K562 (cell line): ENCODE measurements at regions not wholly inside any gene's neighbourhood (a gene's known extent, or its start where the extent isn't known, plus 50 kb on each side); places are given as distances from the start of the nearest gene placed in this dataset.

Experiments used
- ATAC-seq: fragments of 200-7000 bp; cut with Tn5 transposase; 3 replicates; pipeline ENCODE4 v1.9.1; 2020; ENCODE audit warnings: moderate library complexity
- BruUV-seq: library from RNA; stranded (reverse); fragments of 400-500 nt; replicated peaks from 2 replicates; lab custom pipeline; 2021; lab: Mats Ljungman, UMichigan
- CTCF ChIA-PET: fragments of 300-600 bp; formaldehyde crosslinking; extraction: SDS; loops from one replicate; lab custom pipeline; 2021; ENCODE audit warnings: low intra/inter-chr PET ratio; lab: Yijun Ruan, JAX
- POLR2A ChIA-PET: fragments of 300-600, 350-650 bp; sonication (Branson Sonifier 250); formaldehyde crosslinking; extraction: SDS; loops from one replicate; lab custom pipeline; 2021; ENCODE audit warnings: antibody characterized with exemption, inconsistent platforms; lab: Yijun Ruan, JAX
- DNase-seq, 4 experiments: peaks; one replicate each; pipeline versions ENCODE4 v3.0.0 to v3.0.0-alpha.2; 2011 to 2018; ENCODE audit warnings: low spot score in 3 of 4, mixed read lengths in 3 of 4; ENCODE audit errors: extremely low read depth in 1 of 4
- FAIRE-seq: peaks from 2 replicates; lab custom pipeline; 2011; peaks lifted over from hg19 to GRCh38; lab: Jason Lieb, UNC
- H2AFZ ChIP-seq: 2 replicates; pipeline ENCODE4 v1.6.0; 2011; ENCODE audit warnings: low read depth, low read length, control low read depth, inconsistent platforms
- H3K27ac ChIP-seq: fragments of 200-600 bp; 3 replicates; pipeline ENCODE4 v1.8.0; 2011; ENCODE audit warnings: low read depth, mild to moderate bottlenecking, control low read depth, inconsistent platforms, low read length, moderate library complexity, mixed read lengths; ENCODE audit errors: extremely low read depth
- H3K27me3 ChIP-seq, 2 experiments: fragments of 300-600 bp in 1 of 2; 2 replicates in 1 of 2; 3 replicates in 1 of 2; pipeline versions ENCODE4 v1.6.0 to v1.8.0; 2011; ENCODE audit warnings: inconsistent platforms in 2 of 2, low read length in 2 of 2, mild to moderate bottlenecking in 1 of 2, mixed read lengths in 1 of 2, moderate library complexity in 1 of 2; ENCODE audit not compliant: control insufficient read depth in 2 of 2, insufficient read depth in 2 of 2
- H3K36me3 ChIP-seq: fragments of 300-600 bp; 3 replicates; pipeline ENCODE4 v1.8.0; 2011; ENCODE audit warnings: mild to moderate bottlenecking, low read length, inconsistent platforms; ENCODE audit not compliant: control insufficient read depth, insufficient read depth
- H3K4me1 ChIP-seq, 2 experiments: fragments of 200-600 bp in 1 of 2; replicated peaks in 1 of 2; 2 replicates in 1 of 2; 3 replicates in 1 of 2; pipeline versions ENCODE4 v1.5.1 to v1.8.0; 2011; ENCODE audit warnings: inconsistent platforms in 2 of 2, low read length in 2 of 2, mild to moderate bottlenecking in 1 of 2, mixed read lengths in 1 of 2, moderate library complexity in 1 of 2; ENCODE audit not compliant: control insufficient read depth in 2 of 2, insufficient read depth in 2 of 2
- H3K4me2 ChIP-seq: 2 replicates; pipeline ENCODE4 v1.6.1; 2011; ENCODE audit warnings: low read length, control low read depth, inconsistent platforms, mixed read lengths; ENCODE audit not compliant: insufficient read depth
- H3K4me3 ChIP-seq: fragments of 200-600 bp; sonication (generic), shearing (Covaris generic); 2 replicates; pipeline ENCODE4 v1.5.1; 2016; ENCODE audit warnings: control low read depth, inconsistent platforms
- H3K79me2 ChIP-seq: fragments of 200-600 bp; 3 replicates; pipeline ENCODE4 v1.8.0; 2011; ENCODE audit warnings: low read length, inconsistent platforms; ENCODE audit not compliant: control insufficient read depth, insufficient read depth
- H3K9ac ChIP-seq, 2 experiments: 2 replicates each; pipeline versions ENCODE4 v1.6.0 to v1.6.1; 2011; ENCODE audit warnings: low read depth in 2 of 2, low read length in 2 of 2, control low read depth in 1 of 2, inconsistent platforms in 1 of 2, mild to moderate bottlenecking in 1 of 2, mixed read lengths in 1 of 2; ENCODE audit not compliant: insufficient read depth in 1 of 2
- H3K9me1 ChIP-seq: one replicate; pipeline ENCODE4 v1.6.0; 2011; ENCODE audit warnings: inconsistent platforms, mild to moderate bottlenecking, low read length, moderate library complexity; ENCODE audit not compliant: control insufficient read depth, insufficient read depth
- H3K9me3 ChIP-seq: replicated peaks from 2 replicates; pipeline ENCODE4 v1.5.1; 2011; ENCODE audit warnings: low read depth, low read length, inconsistent platforms; ENCODE audit not compliant: control insufficient read depth, insufficient read depth
- H4K20me1 ChIP-seq: replicated peaks from 2 replicates; pipeline ENCODE4 v1.6.1; 2011; ENCODE audit warnings: low read length, inconsistent platforms, mixed read lengths; ENCODE audit not compliant: control insufficient read depth, insufficient read depth
- CREB1 ChIP-seq, 2 experiments: sonication (generic) in 1 of 2; formaldehyde crosslinking in 1 of 2; IDR thresholded peaks; 2 replicates each; pipeline versions ENCODE4 v1.6.1 to v1.8.0; 2012 to 2022; ENCODE audit warnings: inconsistent platforms in 1 of 2, mild to moderate bottlenecking in 1 of 2, missing genetic modification reagents in 1 of 2, moderate library complexity in 1 of 2
- DMBX1 ChIP-seq: fragments of 250-450 bp; sonication (Bioruptor Pico); IDR thresholded peaks from 2 replicates; pipeline ENCODE4 v1.8.0; 2022; ENCODE audit warnings: inconsistent platforms, mild to moderate bottlenecking, moderate library complexity, borderline replicate concordance
- EGR1 ChIP-seq: fragments of 450-650 bp; conservative IDR thresholded peaks from 2 replicates; pipeline ENCODE4 v1.6.1; 2017; ENCODE audit warnings: mild to moderate bottlenecking
- EHMT2 ChIP-seq: fragments of 450-650 bp; IDR thresholded peaks from 2 replicates; pipeline ENCODE4 v1.6.1; 2018; ENCODE audit warnings: antibody characterized with exemption
- EP300 ChIP-seq: IDR thresholded peaks from 2 replicates; pipeline ENCODE4 v1.6.1; 2012; ENCODE audit warnings: low read length, improper control_type of control experiment
- FOXA3 ChIP-seq, 2 experiments: fragments of 450-650 bp in 1 of 2; sonication (generic) in 1 of 2; formaldehyde crosslinking; IDR thresholded peaks in 1 of 2; conservative IDR thresholded peaks in 1 of 2; 2 replicates each; pipeline versions ENCODE4 v1.4.0 to v1.8.0; 2020 to 2022; ENCODE audit warnings: mild to moderate bottlenecking in 2 of 2, missing genetic modification reagents in 1 of 2
- FOXJ2 ChIP-seq: fragments of 200-800 bp; sonication (Bioruptor generic); IDR thresholded peaks from 2 replicates; pipeline ENCODE4 v1.6.1; 2016; ENCODE audit warnings: missing genetic modification characterization, missing compliant biosample characterization
- FOXK2 ChIP-seq, 2 experiments: fragments of 450-650 bp; IDR thresholded peaks in 1 of 2; conservative IDR thresholded peaks in 1 of 2; 2 replicates each; pipeline ENCODE4 v1.6.1; 2016; ENCODE audit warnings: low read depth in 2 of 2, mild to moderate bottlenecking in 1 of 2
- JUN ChIP-seq, 2 experiments: sonication (generic) in 1 of 2; formaldehyde crosslinking in 1 of 2; IDR thresholded peaks; 2 replicates each; pipeline versions ENCODE4 v1.6.1 to v1.8.0; 2012 to 2022; ENCODE audit warnings: borderline replicate concordance in 2 of 2, mild to moderate bottlenecking in 2 of 2, improper control_type of control experiment in 1 of 2, low read depth in 1 of 2, low read length in 1 of 2, missing genetic modification reagents in 1 of 2
- KHSRP ChIP-seq: fragments of 450-650 bp; IDR thresholded peaks from 2 replicates; pipeline ENCODE4 v1.6.1; 2017
- NBN ChIP-seq: fragments of 450-650 bp; IDR thresholded peaks from 2 replicates; pipeline ENCODE4 v1.6.1; 2016; ENCODE audit warnings: low read depth, mild to moderate bottlenecking
- NR0B1 ChIP-seq: fragments of 450-650 bp; IDR thresholded peaks from one replicate; pipeline ENCODE4 v1.6.1; 2018; ENCODE audit warnings: mild to moderate bottlenecking, moderate library complexity; ENCODE audit not compliant: partially characterized antibody
- NRF1 ChIP-seq, 2 experiments: fragments of 450-650 bp; IDR thresholded peaks in 1 of 2; conservative IDR thresholded peaks in 1 of 2; 2 replicates each; pipeline ENCODE4 v1.6.1; 2014; ENCODE audit warnings: mild to moderate bottlenecking in 2 of 2
- POLR2AphosphoS2 ChIP-seq: IDR thresholded peaks from 2 replicates; pipeline ENCODE4 v1.6.1; 2012; ENCODE audit warnings: low read length, improper control_type of control experiment
- RAD21 ChIP-seq, 2 experiments: fragments of 250-450 bp in 1 of 2; fragments of 450-650 bp in 1 of 2; sonication (Bioruptor Pico) in 1 of 2; formaldehyde crosslinking in 1 of 2; IDR thresholded peaks in 1 of 2; conservative IDR thresholded peaks in 1 of 2; 2 replicates each; pipeline versions ENCODE4 v1.4.0 to v1.8.0; 2020 to 2022; ENCODE audit warnings: mild to moderate bottlenecking in 2 of 2, moderate library complexity in 1 of 2
- SRF ChIP-seq, 2 experiments: fragments of 250-450, 450-650 bp in 1 of 2; sonication (Bioruptor Pico) in 1 of 2; sonication (generic) in 1 of 2; formaldehyde crosslinking; IDR thresholded peaks; 2 replicates each; pipeline versions ENCODE4 v1.5.0 to v1.5.1; 2020 to 2022; ENCODE audit warnings: mild to moderate bottlenecking in 1 of 2, missing genetic modification reagents in 1 of 2
- ZNF263 ChIP-seq: sonication (generic); formaldehyde crosslinking; IDR thresholded peaks from 2 replicates; pipeline ENCODE4 v1.8.0; 2022; ENCODE audit warnings: mild to moderate bottlenecking, missing genetic modification reagents, borderline replicate concordance
- ZNF311 ChIP-seq: fragments of 250-450 bp; sonication (Bioruptor Pico); IDR thresholded peaks from 2 replicates; pipeline ENCODE4 v1.4.0; 2020; ENCODE audit warnings: mild to moderate bottlenecking, moderate library complexity
- ZNF507 ChIP-seq: conservative IDR thresholded peaks from 2 replicates; pipeline ENCODE4 v1.6.1; 2017; ENCODE audit warnings: missing genetic modification characterization, missing compliant biosample characterization
- WGBS: fragments of 100-300 bp; shearing (Covaris generic); methylation state at CpG from one replicate; pipeline ENCODE4 v1.1.6; 2016; ENCODE audit warnings: low coverage, mixed read lengths; ENCODE audit not compliant: insufficient coverage; ENCODE audit errors: missing lambda C conversion rate; 5-methylcytosine and 5-hydroxymethylcytosine counted together
- in situ Hi-C: fragments of 300-500 bp; cut with MboI; formaldehyde crosslinking; loops from 4 replicates; pipeline ENCODE4 v1.15.0; 2018; ENCODE audit warnings: inconsistent platforms, mixed read lengths
- intact Hi-C: fragments of 100-400 bp; cut with micrococcal nuclease; formaldehyde crosslinking; loops from 2 replicates; pipeline ENCODE4 v1.14.2; 2022
- TF ChIP-seq, protein P1 (sequence below): fragments of 200-800 bp; sonication (Bioruptor generic); IDR thresholded peaks from 2 replicates; pipeline ENCODE4 v1.6.1; 2017; ENCODE audit warnings: missing genetic modification characterization, missing compliant biosample characterization

GRCh38 chr18:22558945-22559385 is 141.2 kb upstream of the CTAGE1 start:
- Histone ChIP-seq H3K27me3 (no peaks in the 10 kb centered on the region; a peak in 1 of 5 replicates), H4K20me1 (no peaks in the 10 kb centered on the region), H3K9me1 (no peaks in the 10 kb centered on the region), H3K4me2 (peak overlapping the region; percentile 81), H3K4me3 (peak overlapping the region; percentile 58), H2AFZ (peak overlapping the region; percentile 80), H3K4me1 (peaks cover 20 to 29% of the 10 kb centered on the region in 2 experiments), H3K9me3 (no peaks in the 10 kb centered on the region), H3K36me3 (no peaks in the 10 kb centered on the region), H3K9ac (peak overlapping the region; percentile 66 to 89), H3K27ac (peak overlapping the region; percentile 72), H3K79me2 (no peaks in the 10 kb centered on the region)
- DNase-seq (peak; percentile 80 to 85 (median 82)), FAIRE-seq (peak; percentile 67), ATAC-seq (peak; percentile 71)
- in situ Hi-C loops, result loop anchor here (25.0 kb wide), 1 partner anchor 647 kb away; no protein-coding TSS in a partner anchor
- 3% methylated on average over 24 of the region's 28 CpGs for WGBS
- intact Hi-C loops, result loop anchor here (5.0 to 10.0 kb wide), 3 partner anchors 92 to 144 kb away; partner anchors contain the start of gene CTAGE1
- ChIA-PET CTCF (no interaction called here), POLR2A (no interaction called here)
- BruUV-seq, result no TSS peak
- TF ChIP-seq FOXJ2 (tag), result peak; percentile 51; the same call in 1 of the 2 replicates
- TF ChIP-seq NRF1 (conservative IDR thresholded peaks at IDR 0.05 in 1 of 2, IDR thresholded peaks at IDR 0.05 in 1 of 2), result peak; percentile 87
- no peak for TF ChIP-seq SRF (CRISPR knock-in tag; IDR thresholded peaks at IDR 0.05)
- 0 out of 4 replicates have a peak, but pooled peaks of 1 of the 2 experiments have one; percentile 22 for TF ChIP-seq FOXK2 (conservative IDR thresholded peaks at IDR 0.05 in 1 of 2, IDR thresholded peaks at IDR 0.05 in 1 of 2; ENCODE audit: low read depth in 2 of 2)
- TF ChIP-seq, protein P1, sequence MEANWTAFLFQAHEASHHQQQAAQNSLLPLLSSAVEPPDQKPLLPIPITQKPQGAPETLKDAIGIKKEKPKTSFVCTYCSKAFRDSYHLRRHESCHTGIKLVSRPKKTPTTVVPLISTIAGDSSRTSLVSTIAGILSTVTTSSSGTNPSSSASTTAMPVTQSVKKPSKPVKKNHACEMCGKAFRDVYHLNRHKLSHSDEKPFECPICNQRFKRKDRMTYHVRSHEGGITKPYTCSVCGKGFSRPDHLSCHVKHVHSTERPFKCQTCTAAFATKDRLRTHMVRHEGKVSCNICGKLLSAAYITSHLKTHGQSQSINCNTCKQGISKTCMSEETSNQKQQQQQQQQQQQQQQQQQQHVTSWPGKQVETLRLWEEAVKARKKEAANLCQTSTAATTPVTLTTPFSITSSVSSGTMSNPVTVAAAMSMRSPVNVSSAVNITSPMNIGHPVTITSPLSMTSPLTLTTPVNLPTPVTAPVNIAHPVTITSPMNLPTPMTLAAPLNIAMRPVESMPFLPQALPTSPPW (CRISPR knock-in tag), result peak; percentile 67
- TF ChIP-seq ZNF507 (tag), result no peak
- no peak for TF ChIP-seq NR0B1
- 0 out of 2 replicates have a peak, but pooled peaks have one; percentile 40 for TF ChIP-seq JUN (IDR thresholded peaks at IDR 0.05; ENCODE audit: borderline replicate concordance, low read depth, low read length)
- no peak for TF ChIP-seq JUN (CRISPR knock-in tag; IDR thresholded peaks at IDR 0.05; ENCODE audit: borderline replicate concordance)
- TF ChIP-seq EGR1, result peak; percentile 95
- TF ChIP-seq ZNF263 (CRISPR knock-in tag), result peak; percentile 50; the same call in 1 of the 2 replicates
- TF ChIP-seq DMBX1 (CRISPR knock-in tag), result peak; percentile 43; the same call in 1 of the 2 replicates
- TF ChIP-seq KHSRP, result no peak
- TF ChIP-seq POLR2AphosphoS2, result no peak
- no peak for TF ChIP-seq EHMT2
- peak; percentile 32 to 79; a peak in 3 of 4 replicates for TF ChIP-seq FOXA3 (CRISPR knock-in tag; conservative IDR thresholded peaks at IDR 0.05 in 1 of 2, IDR thresholded peaks at IDR 0.05 in 1 of 2)
- TF ChIP-seq RAD21 (CRISPR knock-in tag; conservative IDR thresholded peaks at IDR 0.05 in 1 of 2, IDR thresholded peaks at IDR 0.05 in 1 of 2), result peak in 1 of 2 experiments; percentile 4; a peak in 1 of 4 replicates
- TF ChIP-seq ZNF311 (CRISPR knock-in tag), result no peak
- TF ChIP-seq EP300, result peak; percentile 15; the same call in 1 of the 2 replicates
- TF ChIP-seq NBN, result peak; percentile 51; the same call in 1 of the 2 replicates
- TF ChIP-seq CREB1 (IDR thresholded peaks at IDR 0.05), result peak; percentile 46
- TF ChIP-seq CREB1 (CRISPR knock-in tag; IDR thresholded peaks at IDR 0.05), result no peak
